GM23248 (cell line): ENCODE measurements at regions not wholly inside any gene's neighbourhood (a gene's known extent, or its start where the extent isn't known, plus 50 kb on each side); places are given as distances from the start of the nearest gene placed in this dataset.

Experiments used
- EZH2 ChIP-seq: fragments of 200-600 bp; sonication (generic); IDR thresholded peaks from 2 replicates; pipeline ENCODE4 v1.6.1; 2018; ENCODE audit warnings: antibody characterized with exemption, mild to moderate bottlenecking; ENCODE audit not compliant: insufficient read depth, poor library complexity, severe bottlenecking
- EZH2phosphoT487 ChIP-seq: fragments of 200-600 bp; sonication (generic); IDR thresholded peaks from 2 replicates; pipeline ENCODE4 v1.6.1; 2018; ENCODE audit warnings: antibody characterized with exemption, moderate library complexity, mild to moderate bottlenecking, low read depth; ENCODE audit not compliant: insufficient read depth

DNA sequence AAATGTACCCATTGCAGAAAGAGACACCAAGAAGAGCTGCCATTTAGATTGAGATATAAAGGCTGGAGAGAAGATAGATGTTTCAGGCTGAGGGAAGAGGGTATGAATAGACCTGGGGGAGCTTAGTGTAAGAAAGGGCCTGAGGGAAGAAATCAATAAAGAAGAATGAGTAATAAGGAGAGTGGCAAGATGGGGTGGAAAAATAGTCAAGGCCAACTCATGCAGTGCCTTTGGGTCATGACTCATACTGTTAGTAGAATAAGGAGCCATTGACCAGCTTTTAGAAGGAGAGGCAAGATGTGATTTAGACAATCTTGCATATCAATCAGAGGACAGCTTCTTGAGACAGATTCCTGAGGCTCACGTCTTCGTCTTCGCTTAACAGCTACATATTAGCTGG lies 287.5 kb downstream of the DUSP6 start:
- no peak for TF ChIP-seq EZH2
- no peak for TF ChIP-seq EZH2phosphoT487
